ENCODE measurements at regions not wholly inside any gene's neighbourhood (a gene's known extent, or its start where the extent isn't known, plus 50 kb on each side); places are given as distances from the start of the nearest gene placed in this dataset.
A peak's percentile ranks its signal among the peaks of the same experiment; 100 is the strongest.

DNA sequence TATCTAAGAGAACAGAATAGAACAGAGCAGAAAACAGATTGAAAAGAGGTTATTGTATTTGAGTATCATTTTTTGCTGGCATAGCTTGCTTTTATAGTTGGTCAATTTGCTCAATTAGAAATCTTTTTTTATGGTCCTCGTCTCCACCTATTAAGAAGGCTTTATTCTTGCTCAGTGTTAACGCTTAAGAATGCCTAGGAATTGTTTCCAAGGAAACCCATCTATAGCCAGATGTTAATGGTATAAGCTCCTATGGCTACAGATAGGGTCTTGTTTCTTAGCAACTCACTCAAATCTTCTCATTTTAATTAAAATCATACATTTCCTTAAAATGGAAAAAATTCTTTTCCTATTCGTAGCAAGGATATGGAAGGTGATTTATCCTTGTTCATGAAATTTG lies 392.3 kb downstream of the TMEM135 start:
- TF ChIP-seq, protein P1, sequence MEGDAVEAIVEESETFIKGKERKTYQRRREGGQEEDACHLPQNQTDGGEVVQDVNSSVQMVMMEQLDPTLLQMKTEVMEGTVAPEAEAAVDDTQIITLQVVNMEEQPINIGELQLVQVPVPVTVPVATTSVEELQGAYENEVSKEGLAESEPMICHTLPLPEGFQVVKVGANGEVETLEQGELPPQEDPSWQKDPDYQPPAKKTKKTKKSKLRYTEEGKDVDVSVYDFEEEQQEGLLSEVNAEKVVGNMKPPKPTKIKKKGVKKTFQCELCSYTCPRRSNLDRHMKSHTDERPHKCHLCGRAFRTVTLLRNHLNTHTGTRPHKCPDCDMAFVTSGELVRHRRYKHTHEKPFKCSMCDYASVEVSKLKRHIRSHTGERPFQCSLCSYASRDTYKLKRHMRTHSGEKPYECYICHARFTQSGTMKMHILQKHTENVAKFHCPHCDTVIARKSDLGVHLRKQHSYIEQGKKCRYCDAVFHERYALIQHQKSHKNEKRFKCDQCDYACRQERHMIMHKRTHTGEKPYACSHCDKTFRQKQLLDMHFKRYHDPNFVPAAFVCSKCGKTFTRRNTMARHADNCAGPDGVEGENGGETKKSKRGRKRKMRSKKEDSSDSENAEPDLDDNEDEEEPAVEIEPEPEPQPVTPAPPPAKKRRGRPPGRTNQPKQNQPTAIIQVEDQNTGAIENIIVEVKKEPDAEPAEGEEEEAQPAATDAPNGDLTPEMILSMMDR (conservative IDR thresholded peaks at IDR 0.05; ENCODE audit: low read depth, low read length), result no peak
- no peak overlapping the region for H3K4me3 ChIP-seq (ENCODE audit: low read length)
- no peak for DNase-seq (ENCODE audit: low read depth)

DNA sequence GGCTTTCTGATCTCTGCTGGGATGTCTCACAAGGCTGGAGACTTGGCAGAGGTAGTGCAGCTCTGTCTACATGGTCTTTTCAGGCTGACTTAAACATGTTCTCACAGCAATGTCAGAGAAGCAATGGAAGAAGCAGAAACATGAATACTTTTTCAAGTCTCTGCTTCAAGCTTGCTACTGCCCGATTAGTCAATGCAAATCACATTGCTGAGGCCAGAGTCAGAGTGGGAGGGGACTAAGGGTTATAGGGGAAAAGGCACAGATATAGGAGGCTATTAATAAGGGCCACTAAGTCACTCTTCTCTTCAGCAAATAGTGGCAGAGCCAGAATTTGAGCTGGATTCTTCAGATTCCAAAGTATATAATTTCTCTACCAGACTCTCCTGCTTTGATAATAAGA lies 390.5 kb downstream of the TMEM135 start:
- TF ChIP-seq, protein P1 (conservative IDR thresholded peaks at IDR 0.05; ENCODE audit: low read depth, low read length), result no peak
- H3K4me3 ChIP-seq (ENCODE audit: low read length), result no peak overlapping the region
- no peak for DNase-seq (ENCODE audit: low read depth)

DNA sequence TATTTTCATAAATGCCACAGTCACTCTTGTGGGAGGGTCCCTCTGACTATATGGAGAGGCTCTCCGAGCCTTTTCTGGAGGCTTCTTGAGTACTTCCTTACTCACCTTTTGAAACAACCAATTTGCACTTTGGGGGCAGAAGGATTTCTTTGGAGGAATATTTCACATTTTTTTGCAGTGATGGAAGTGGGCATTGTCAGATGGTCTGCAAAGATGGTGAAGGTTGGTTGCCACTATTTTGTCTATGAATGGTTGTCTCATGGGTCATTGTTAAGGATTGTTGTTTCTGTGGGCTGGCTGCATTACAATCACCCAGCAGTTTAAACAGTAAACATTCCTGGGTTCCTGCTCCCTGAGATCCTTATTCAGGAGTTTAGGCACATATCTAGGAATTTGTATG lies 388.2 kb downstream of the TMEM135 start:
- no peak overlapping the region for H3K4me3 ChIP-seq (ENCODE audit: low read length)
- TF ChIP-seq, protein P1 (conservative IDR thresholded peaks at IDR 0.05; ENCODE audit: low read depth, low read length), result no peak
- DNase-seq (ENCODE audit: low read depth), result no peak

DNA sequence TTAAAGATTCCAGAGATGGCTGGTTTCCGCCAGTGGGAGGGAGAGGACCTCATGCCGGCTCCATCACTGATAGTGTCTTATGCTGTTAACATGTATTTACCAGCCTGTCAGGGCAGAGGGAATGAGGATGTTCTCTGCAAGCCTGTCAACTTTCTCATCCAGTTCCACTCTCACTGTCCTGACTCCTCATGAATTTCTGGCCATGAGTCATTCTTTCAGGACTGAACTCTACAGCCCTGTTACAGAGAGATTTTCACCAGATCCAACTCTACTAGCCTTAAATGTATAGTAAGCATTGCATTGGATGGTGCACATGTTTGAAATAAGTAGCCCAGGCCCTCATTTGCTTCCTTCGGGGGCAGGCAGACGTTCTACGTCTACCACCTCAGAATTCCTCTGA lies 387.7 kb downstream of the TMEM135 start:
- no peak overlapping the region for H3K4me3 ChIP-seq (ENCODE audit: low read length)
- no peak for DNase-seq (ENCODE audit: low read depth)
- TF ChIP-seq, protein P1 (conservative IDR thresholded peaks at IDR 0.05; ENCODE audit: low read depth, low read length), result no peak

DNA sequence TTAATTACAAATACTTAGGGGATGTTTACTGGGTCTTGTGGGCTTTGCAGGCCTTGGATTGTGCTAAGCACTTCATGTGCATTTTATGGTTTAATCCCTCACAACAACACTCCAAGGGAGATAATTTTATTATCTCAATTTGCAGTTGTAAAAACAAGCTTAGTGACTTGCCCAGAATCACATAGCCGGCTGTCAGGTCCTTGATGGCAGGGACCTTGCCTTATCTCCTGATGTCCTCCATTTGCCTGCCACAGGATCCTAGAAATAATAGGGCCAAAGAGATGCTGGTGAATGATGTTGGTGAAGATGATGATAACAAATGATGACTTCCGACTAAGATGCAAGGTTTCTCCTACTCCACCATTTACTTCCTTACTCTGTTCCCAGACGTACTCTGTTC lies 385.4 kb downstream of the TMEM135 start:
- TF ChIP-seq, protein P1 (conservative IDR thresholded peaks at IDR 0.05; ENCODE audit: low read depth, low read length), result no peak
- no peak overlapping the region for H3K4me3 ChIP-seq (ENCODE audit: low read length)
- DNase-seq (ENCODE audit: low read depth), result no peak

DNA sequence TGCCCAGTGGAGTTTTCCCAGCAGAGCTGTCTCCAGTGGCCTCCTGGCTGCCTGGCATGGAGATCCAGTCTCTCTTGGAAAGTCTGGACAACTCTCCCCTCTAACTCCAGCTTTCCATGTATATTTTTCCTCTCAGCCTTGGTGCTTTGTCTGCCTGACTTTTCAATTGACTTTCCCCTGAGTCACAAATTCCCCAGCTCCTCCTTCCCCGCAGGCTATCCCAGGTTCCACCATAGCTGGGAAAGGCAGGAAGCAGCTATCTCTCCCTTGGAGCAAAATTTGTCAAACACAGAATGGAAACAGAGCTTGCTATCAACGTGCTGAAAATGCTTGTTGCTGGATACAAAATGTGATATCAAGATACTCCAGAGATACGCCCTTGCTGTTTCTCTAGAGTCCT lies 384.8 kb downstream of the TMEM135 start:
- no peak overlapping the region for H3K4me3 ChIP-seq (ENCODE audit: low read length)
- DNase-seq (ENCODE audit: low read depth), result no peak
- TF ChIP-seq, protein P1 (conservative IDR thresholded peaks at IDR 0.05; ENCODE audit: low read depth, low read length), result no peak

DNA sequence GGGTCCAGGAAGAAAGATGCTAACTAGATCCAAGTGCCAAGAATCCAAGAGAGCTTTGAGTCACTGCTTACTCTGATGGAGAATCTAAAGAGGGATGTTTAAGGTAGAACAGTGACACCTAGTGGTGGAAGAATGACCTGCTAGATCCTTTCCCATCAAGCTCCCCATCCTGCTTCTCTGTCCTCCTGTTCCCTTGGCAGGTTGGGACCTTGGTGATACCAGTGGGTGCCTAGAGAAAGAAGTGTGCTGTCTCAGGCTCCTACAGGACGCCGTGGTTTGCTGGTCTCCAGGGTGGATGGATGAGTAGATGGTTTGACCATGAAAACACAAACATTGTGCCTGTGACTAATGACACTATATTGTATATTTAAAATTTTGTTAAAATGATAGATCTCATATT lies 383.7 kb downstream of the TMEM135 start:
- DNase-seq (ENCODE audit: low read depth), result peak; percentile 55
- H3K4me3 ChIP-seq (ENCODE audit: low read length), result no peak overlapping the region
- TF ChIP-seq, protein P1 (conservative IDR thresholded peaks at IDR 0.05; ENCODE audit: low read depth, low read length), result peak; percentile 78
